IMR-90 (cell line): ENCODE measurements at regions not wholly inside any gene's neighbourhood (a gene's known extent, or its start where the extent isn't known, plus 50 kb on each side); places are given as distances from the start of the nearest gene placed in this dataset.

ENCODE experiments used
- ATAC-seq: fragments of 200-7000 bp; cut with Tn5 transposase; 2 replicates; pipeline ENCODE4 v1.9.1; 2020; ENCODE audit warnings: low read depth, mild to moderate bottlenecking, moderate library complexity
- BruUV-seq: library from RNA; stranded (reverse); fragments of 400-500 nt; replicated peaks from 2 replicates; lab custom pipeline; 2021; lab: Mats Ljungman, UMichigan
- CTCF ChIA-PET: fragments of 300-600 bp; formaldehyde crosslinking; extraction: SDS; loops from one replicate; lab custom pipeline; 2021; ENCODE audit warnings: antibody characterized with exemption; lab: Yijun Ruan, JAX
- POLR2A ChIA-PET: fragments of 300-600 bp; sonication (Branson Sonifier 250); formaldehyde crosslinking; loops from one replicate; lab custom pipeline; 2022; ENCODE audit warnings: antibody characterized with exemption; ENCODE audit not compliant: unreplicated experiment; lab: Charles Lee
- DNase-seq: peaks from one replicate; pipeline ENCODE4 v3.0.0; 2013
- H2AFZ ChIP-seq: replicated peaks from 2 replicates; pipeline ENCODE3; 2013; ENCODE audit warnings: low read length, mild to moderate bottlenecking; ENCODE audit not compliant: poor library complexity
- H2AK5ac ChIP-seq: 2 replicates; pipeline ENCODE4 v1.6.1; 2013; ENCODE audit warnings: low read depth, low read length, inconsistent platforms
- H2AK9ac ChIP-seq: replicated peaks from 2 replicates; pipeline ENCODE3; 2013; ENCODE audit warnings: mild to moderate bottlenecking, low read depth, low read length, moderate library complexity; ENCODE audit not compliant: poor library complexity
- H2BK120ac ChIP-seq: 2 replicates; pipeline ENCODE4 v1.6.1; 2013; ENCODE audit warnings: low read depth, low read length, inconsistent platforms
- H2BK15ac ChIP-seq: 3 replicates; pipeline ENCODE4 v1.6.1; 2013; ENCODE audit warnings: low read depth, low read length, inconsistent platforms
- H2BK20ac ChIP-seq: 2 replicates; pipeline ENCODE4 v1.6.1; 2013; ENCODE audit warnings: low read depth, mild to moderate bottlenecking, inconsistent platforms, low read length, moderate library complexity
- H2BK5ac ChIP-seq: 2 replicates; pipeline ENCODE4 v1.6.1; 2013; ENCODE audit warnings: mild to moderate bottlenecking, low read depth, low read length, inconsistent platforms; ENCODE audit not compliant: poor library complexity, severe bottlenecking
- H3K14ac ChIP-seq: replicated peaks from 2 replicates; pipeline ENCODE4 v1.6.1; 2013; ENCODE audit warnings: low read depth, low read length, inconsistent platforms
- H3K18ac ChIP-seq: 2 replicates; pipeline ENCODE4 v1.6.1; 2013; ENCODE audit warnings: low read depth, low read length, control low read depth
- H3K23ac ChIP-seq: 2 replicates; pipeline ENCODE4 v1.6.1; 2013; ENCODE audit warnings: low read depth, low read length, inconsistent platforms
- H3K27ac ChIP-seq: 2 replicates; pipeline ENCODE4 v1.5.1; 2013; ENCODE audit warnings: mild to moderate bottlenecking, control low read depth, low read length; ENCODE audit not compliant: insufficient read depth
- H3K27me3 ChIP-seq: 2 replicates; pipeline ENCODE4 v1.6.1; 2013; ENCODE audit warnings: low read length; ENCODE audit not compliant: control insufficient read depth, insufficient read depth
- H3K36me3 ChIP-seq: 2 replicates; pipeline ENCODE4 v1.6.1; 2013; ENCODE audit warnings: low read length, mixed read lengths; ENCODE audit not compliant: control insufficient read depth, insufficient read depth
- H3K4ac ChIP-seq: 2 replicates; pipeline ENCODE4 v1.6.1; 2013; ENCODE audit warnings: low read depth, low read length, inconsistent platforms
- H3K4me1 ChIP-seq: 2 replicates; pipeline ENCODE4 v1.6.1; 2013; ENCODE audit warnings: low read length, mixed read lengths; ENCODE audit not compliant: control insufficient read depth, insufficient read depth
- H3K4me2 ChIP-seq: 2 replicates; pipeline ENCODE4 v1.6.1; 2013; ENCODE audit warnings: low read depth, mild to moderate bottlenecking, control low read depth, low read length, moderate library complexity
- H3K4me3 ChIP-seq: 2 replicates; pipeline ENCODE4 v1.5.1; 2013; ENCODE audit warnings: low read depth, mild to moderate bottlenecking, control low read depth, low read length, moderate library complexity; ENCODE audit not compliant: insufficient read depth
- H3K56ac ChIP-seq: 2 replicates; pipeline ENCODE4 v1.6.1; 2013; ENCODE audit warnings: low read length, inconsistent platforms; ENCODE audit not compliant: insufficient read depth; ENCODE audit errors: extremely low read depth
- H3K79me1 ChIP-seq, 2 experiments: 2 replicates each; pipeline ENCODE4 v1.6.1; 2013; ENCODE audit warnings: low read length in 2 of 2, inconsistent platforms in 1 of 2, low read depth in 1 of 2
- H3K9ac ChIP-seq: 2 replicates; pipeline ENCODE4 v1.6.1; 2013; ENCODE audit warnings: low read depth, low read length, control low read depth
- H3K9me1 ChIP-seq: 2 replicates; pipeline ENCODE4 v1.6.1; 2013; ENCODE audit warnings: low read length, inconsistent platforms; ENCODE audit not compliant: insufficient read depth
- H3K9me3 ChIP-seq: 2 replicates; pipeline ENCODE4 v1.6.1; 2013; ENCODE audit warnings: low read length; ENCODE audit not compliant: control insufficient read depth, insufficient read depth
- H4K20me1 ChIP-seq: 2 replicates; pipeline ENCODE4 v1.6.1; 2013; ENCODE audit warnings: low read length, inconsistent platforms; ENCODE audit not compliant: insufficient read depth
- H4K5ac ChIP-seq: 2 replicates; pipeline ENCODE4 v1.6.1; 2013; ENCODE audit warnings: mild to moderate bottlenecking, low read depth, low read length, control low read depth
- H4K8ac ChIP-seq, 2 experiments: 2 replicates each; pipeline ENCODE4 v1.6.1; 2013; ENCODE audit warnings: low read depth in 2 of 2, low read length in 2 of 2, control low read depth in 1 of 2, inconsistent platforms in 1 of 2
- H4K91ac ChIP-seq: 2 replicates; pipeline ENCODE4 v1.6.1; 2013; ENCODE audit warnings: low read depth, low read length, inconsistent platforms; ENCODE audit not compliant: insufficient read depth
- BHLHE40 ChIP-seq: fragments of 150-350 bp; IDR thresholded peaks from 2 replicates; pipeline ENCODE4 v1.6.1; 2016; ENCODE audit warnings: mild to moderate bottlenecking, low read depth, low read length
- CEBPB ChIP-seq: IDR thresholded peaks from 2 replicates; pipeline ENCODE4 v1.6.1; 2012; ENCODE audit warnings: low read depth, low read length, improper control_type of control experiment
- CHD1 ChIP-seq: IDR thresholded peaks from 2 replicates; pipeline ENCODE4 v1.6.1; 2012; ENCODE audit warnings: low read depth, low read length, improper control_type of control experiment
- CTCF ChIP-seq: conservative IDR thresholded peaks from 2 replicates; pipeline ENCODE4 v1.5.1; 2012; ENCODE audit warnings: mild to moderate bottlenecking, low read depth, low read length, improper control_type of control experiment
- FOS ChIP-seq: fragments of 150-350 bp; IDR thresholded peaks from 2 replicates; pipeline ENCODE4 v1.6.1; 2016; ENCODE audit warnings: low read depth, low read length
- MAFK ChIP-seq: IDR thresholded peaks from 2 replicates; pipeline ENCODE4 v1.6.1; 2012; ENCODE audit warnings: low read depth, low read length, improper control_type of control experiment
- MAZ ChIP-seq: IDR thresholded peaks from 2 replicates; pipeline ENCODE4 v1.6.1; 2012; ENCODE audit warnings: low read depth, mild to moderate bottlenecking, low read length, improper control_type of control experiment, moderate library complexity, borderline replicate concordance
- MXI1 ChIP-seq: IDR thresholded peaks from 2 replicates; pipeline ENCODE4 v1.6.1; 2012; ENCODE audit warnings: low read depth, mild to moderate bottlenecking, low read length, moderate library complexity, borderline replicate concordance
- NFE2L2 ChIP-seq: fragments of 150-350 bp; IDR thresholded peaks from 2 replicates; pipeline ENCODE4 v1.6.1; 2016; ENCODE audit warnings: low read depth, mild to moderate bottlenecking, low read length
- POLR2A ChIP-seq: IDR thresholded peaks from 2 replicates; pipeline ENCODE4 v1.6.1; 2012; ENCODE audit warnings: mild to moderate bottlenecking, low read depth, low read length
- RAD21 ChIP-seq: IDR thresholded peaks from 2 replicates; pipeline ENCODE4 v1.6.1; 2012; ENCODE audit warnings: low read length, improper control_type of control experiment
- RCOR1 ChIP-seq: IDR thresholded peaks from 2 replicates; pipeline ENCODE4 v1.6.1; 2012; ENCODE audit warnings: mild to moderate bottlenecking, low read length, improper control_type of control experiment; ENCODE audit not compliant: insufficient replicate concordance
- RFX5 ChIP-seq: IDR thresholded peaks from 2 replicates; pipeline ENCODE4 v1.8.0; 2012; ENCODE audit warnings: low read depth, mild to moderate bottlenecking, low read length, moderate library complexity
- SMC3 ChIP-seq: fragments of 150-350 bp; IDR thresholded peaks from 2 replicates; pipeline ENCODE4 v1.6.1; 2016; ENCODE audit warnings: low read depth, mild to moderate bottlenecking, antibody characterized with exemption, low read length, moderate library complexity
- USF2 ChIP-seq: fragments of 150-350 bp; IDR thresholded peaks from 2 replicates; pipeline ENCODE4 v1.6.1; 2017; ENCODE audit warnings: mild to moderate bottlenecking, antibody characterized with exemption, low read length, low read depth
- WGBS, 2 experiments: methylation state at CpG; one replicate each; pipeline versions ENCODE4 v1.1.5 to v1.1.7; 2013; ENCODE audit warnings: missing lambda C conversion rate in 2 of 2; ENCODE audit not compliant: insufficient read length in 1 of 2; ENCODE audit errors: extremely low coverage in 2 of 2; 5-methylcytosine and 5-hydroxymethylcytosine counted together
- dilution Hi-C: fragments of 300-500 bp; cut with HindIII; formaldehyde crosslinking; loops from one replicate; pipeline ENCODE4 v1.14.3; 2018; ENCODE audit warnings: low sequenced_read_pairs; ENCODE audit not compliant: unreplicated experiment
- in situ Hi-C: fragments of 300-500 bp; cut with MboI; formaldehyde crosslinking; loops from 3 replicates; pipeline ENCODE4 v1.14.3; 2019; ENCODE audit warnings: low sequenced_read_pairs, inconsistent platforms, mixed read lengths
- intact Hi-C: fragments of 100-400 bp; cut with micrococcal nuclease; formaldehyde crosslinking; loops from 2 replicates; pipeline ENCODE4 v1.10.0; 2022
- TF ChIP-seq, protein P1 (sequence below): fragments of 150-350 bp; IDR thresholded peaks from 2 replicates; pipeline ENCODE4 v1.6.1; 2016; ENCODE audit warnings: low read depth, mild to moderate bottlenecking, low read length, moderate library complexity, borderline replicate concordance

- no peak overlapping the region for H2AK5ac ChIP-seq
- H3K79me1 ChIP-seq, result no peaks in the 10 kb centered on the region
- no peak overlapping the region for H3K18ac ChIP-seq
- no peaks in the 10 kb centered on the region for H3K9me1 ChIP-seq
- no peak overlapping the region for H2BK5ac ChIP-seq
- no peak overlapping the region for H4K8ac ChIP-seq
- H4K5ac ChIP-seq, result no peak overlapping the region
- H3K36me3 ChIP-seq, result no peaks in the 10 kb centered on the region
- no peaks in the 10 kb centered on the region for H4K20me1 ChIP-seq
- no peak overlapping the region for H3K56ac ChIP-seq
- no TSS peak for BruUV-seq
- H3K27me3 ChIP-seq, result no peaks in the 10 kb centered on the region
- no peak overlapping the region for H3K4ac ChIP-seq
- H2AFZ ChIP-seq, result no peak overlapping the region
- no peaks in the 10 kb centered on the region for H3K4me1 ChIP-seq
- no peak overlapping the region for H4K91ac ChIP-seq
- H3K27ac ChIP-seq, result no peak overlapping the region
- TF ChIP-seq MAFK (no peak), CHD1 (no peak), MXI1 (no peak), NFE2L2 (no peak), RAD21 (no peak), POLR2A (no peak), CEBPB (no peak), FOS (no peak), SMC3 (no peak), CTCF (no peak), BHLHE40 (no peak), MAZ (no peak), USF2 (no peak), RCOR1 (no peak), RFX5 (no peak)
- TF ChIP-seq, protein P1, sequence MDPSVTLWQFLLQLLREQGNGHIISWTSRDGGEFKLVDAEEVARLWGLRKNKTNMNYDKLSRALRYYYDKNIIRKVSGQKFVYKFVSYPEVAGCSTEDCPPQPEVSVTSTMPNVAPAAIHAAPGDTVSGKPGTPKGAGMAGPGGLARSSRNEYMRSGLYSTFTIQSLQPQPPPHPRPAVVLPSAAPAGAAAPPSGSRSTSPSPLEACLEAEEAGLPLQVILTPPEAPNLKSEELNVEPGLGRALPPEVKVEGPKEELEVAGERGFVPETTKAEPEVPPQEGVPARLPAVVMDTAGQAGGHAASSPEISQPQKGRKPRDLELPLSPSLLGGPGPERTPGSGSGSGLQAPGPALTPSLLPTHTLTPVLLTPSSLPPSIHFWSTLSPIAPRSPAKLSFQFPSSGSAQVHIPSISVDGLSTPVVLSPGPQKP, result no peak
- no peak for DNase-seq
- no peak overlapping the region for H3K9ac ChIP-seq
- no peak for ATAC-seq
- WGBS, 2 experiments, result no CpG with 5 or more reads among the region's 2 CpGs
- no peaks in the 10 kb centered on the region for H3K9me3 ChIP-seq
- H3K4me2 ChIP-seq, result no peak overlapping the region
- no peak overlapping the region for H3K23ac ChIP-seq
- no peak overlapping the region for H3K14ac ChIP-seq
- no peak overlapping the region for H2BK20ac ChIP-seq
- H2AK9ac ChIP-seq, result no peak overlapping the region
- in situ Hi-C loops (no loop called here), dilution Hi-C loops (no loop called here), intact Hi-C loops (no loop called here)
- ChIA-PET CTCF (no interaction called here), POLR2A (no interaction called here)
- no peak overlapping the region for H2BK120ac ChIP-seq
- no peak overlapping the region for H3K4me3 ChIP-seq
- H2BK15ac ChIP-seq, result no peak overlapping the region
Measured at GRCh38 chr9:80560976-80561375, 989.2 kb downstream of the TLE4 start.
